PFSK-1 (cell line): ENCODE measurements at regions not wholly inside any gene's neighbourhood (a gene's known extent, or its start where the extent isn't known, plus 50 kb on each side); places are given as distances from the start of the nearest gene placed in this dataset.

Source experiments
- FOXP2 ChIP-seq: optimal IDR thresholded peaks from 2 replicates; pipeline ENCODE3; 2011; ENCODE audit warnings: borderline replicate concordance, control low read depth, inconsistent platforms; ENCODE audit not compliant: insufficient read depth; ENCODE audit errors: extremely low read length, extremely low read depth
- POLR2AphosphoS5 ChIP-seq: IDR thresholded peaks from 2 replicates; pipeline ENCODE4 v1.6.1; 2012; ENCODE audit warnings: low read depth, mild to moderate bottlenecking, control low read depth, low read length, moderate library complexity
- REST ChIP-seq, 2 experiments: IDR thresholded peaks; 2 replicates each; pipeline versions ENCODE4 v1.6.1 to v1.8.0; 2011 to 2012; ENCODE audit warnings: low read depth in 2 of 2, low read length in 2 of 2, control low read depth in 1 of 2, inconsistent platforms in 1 of 2, mild to moderate bottlenecking in 1 of 2, moderate library complexity in 1 of 2; ENCODE audit not compliant: insufficient read depth in 1 of 2
- SIN3A ChIP-seq: IDR thresholded peaks from 2 replicates; pipeline ENCODE4 v1.6.1; 2012; ENCODE audit warnings: mild to moderate bottlenecking, low read length, moderate library complexity, borderline replicate concordance; ENCODE audit not compliant: insufficient read depth
- TAF1 ChIP-seq: IDR thresholded peaks from 2 replicates; pipeline ENCODE4 v1.6.1; 2012; ENCODE audit warnings: low read length, control low read depth, borderline replicate concordance; ENCODE audit not compliant: insufficient read depth

- TF ChIP-seq FOXP2, result no peak
- TF ChIP-seq REST (IDR thresholded peaks at IDR 0.05; ENCODE audit: insufficient read depth in 1 of 2, low read depth in 2 of 2, low read length in 2 of 2), result no peak
- TF ChIP-seq POLR2AphosphoS5, result no peak
- TF ChIP-seq TAF1, result no peak
- no peak for TF ChIP-seq SIN3A
Measured at GRCh38 chr3:43926055-43926454, 235.3 kb downstream of the ABHD5 start.

- TF ChIP-seq REST (IDR thresholded peaks at IDR 0.05; ENCODE audit: insufficient read depth in 1 of 2, low read depth in 2 of 2, low read length in 2 of 2) (no peak), TAF1 (no peak), FOXP2 (no peak), SIN3A (no peak), POLR2AphosphoS5 (no peak)
Measured at GRCh38 chr3:43932921-43933320, 242.2 kb downstream of the ABHD5 start.

GRCh38 chr3:43948013-43948412 is 257.3 kb downstream of the ABHD5 start:
- no peak for TF ChIP-seq FOXP2
- TF ChIP-seq REST (IDR thresholded peaks at IDR 0.05; ENCODE audit: insufficient read depth in 1 of 2, low read depth in 2 of 2, low read length in 2 of 2), result no peak
- no peak for TF ChIP-seq SIN3A
- no peak for TF ChIP-seq POLR2AphosphoS5
- TF ChIP-seq TAF1, result no peak

- TF ChIP-seq SIN3A, result no peak
- TF ChIP-seq TAF1, result no peak
- TF ChIP-seq REST (IDR thresholded peaks at IDR 0.05; ENCODE audit: insufficient read depth in 1 of 2, low read depth in 2 of 2, low read length in 2 of 2), result no peak
- no peak for TF ChIP-seq FOXP2
- TF ChIP-seq POLR2AphosphoS5, result no peak
Measured at GRCh38 chr3:43949594-43949993, 258.9 kb downstream of the ABHD5 start.

- TF ChIP-seq POLR2AphosphoS5, result no peak
- TF ChIP-seq SIN3A, result no peak
- TF ChIP-seq FOXP2, result no peak
- TF ChIP-seq REST (IDR thresholded peaks at IDR 0.05; ENCODE audit: insufficient read depth in 1 of 2, low read depth in 2 of 2, low read length in 2 of 2), result no peak
- no peak for TF ChIP-seq TAF1
Measured at GRCh38 chr3:43950775-43951174, 260.0 kb downstream of the ABHD5 start.
